H9 (cell line): ENCODE measurements at regions not wholly inside any gene's neighbourhood (a gene's known extent, or its start where the extent isn't known, plus 50 kb on each side); places are given as distances from the start of the nearest gene placed in this dataset.

ENCODE experiments used
- DNase-seq: peaks from one replicate; pipeline ENCODE4 v3.0.0-alpha.2; 2017
- H2AFZ ChIP-seq: one replicate; pipeline ENCODE4 v1.6.1; 2013; ENCODE audit warnings: mild to moderate bottlenecking, low read length, control low read depth, moderate library complexity
- H2AK5ac ChIP-seq: 2 replicates; pipeline ENCODE4 v1.6.1; 2013; ENCODE audit warnings: low read length, control low read depth, mixed read lengths; ENCODE audit not compliant: insufficient read length
- H2BK120ac ChIP-seq: one replicate; pipeline ENCODE4 v1.6.1; 2013; ENCODE audit warnings: low read depth, mild to moderate bottlenecking, low read length, control low read depth, inconsistent platforms; ENCODE audit not compliant: poor library complexity, severe bottlenecking
- H2BK12ac ChIP-seq: 2 replicates; pipeline ENCODE4 v1.6.1; 2013; ENCODE audit warnings: low read length, control low read depth, mixed read lengths, low read depth; ENCODE audit not compliant: insufficient read length
- H2BK15ac ChIP-seq: 2 replicates; pipeline ENCODE4 v1.6.1; 2013; ENCODE audit warnings: low read depth, low read length, control low read depth
- H2BK20ac ChIP-seq: one replicate; pipeline ENCODE4 v1.6.1; 2013; ENCODE audit warnings: low read depth, mild to moderate bottlenecking, low read length, control low read depth, inconsistent platforms; ENCODE audit not compliant: poor library complexity, severe bottlenecking
- H2BK5ac ChIP-seq: 2 replicates; pipeline ENCODE4 v1.6.1; 2013; ENCODE audit warnings: low read length, control low read depth, mixed read lengths; ENCODE audit not compliant: insufficient read length
- H3K14ac ChIP-seq: 2 replicates; pipeline ENCODE4 v1.6.1; 2013; ENCODE audit warnings: low read length, control low read depth; ENCODE audit not compliant: insufficient read depth
- H3K18ac ChIP-seq: 2 replicates; pipeline ENCODE4 v1.6.1; 2013; ENCODE audit warnings: low read depth, mild to moderate bottlenecking, mixed read lengths, low read length, control low read depth; ENCODE audit not compliant: insufficient read length
- H3K23ac ChIP-seq: 2 replicates; pipeline ENCODE4 v1.6.1; 2013; ENCODE audit warnings: low read length, control low read depth, mixed read lengths, low read depth; ENCODE audit not compliant: insufficient read length
- H3K23me2 ChIP-seq: 2 replicates; pipeline ENCODE4 v1.6.1; 2013; ENCODE audit warnings: low read depth, mild to moderate bottlenecking, mixed read lengths, low read length, control low read depth; ENCODE audit not compliant: insufficient read length, poor library complexity, severe bottlenecking
- H3K27ac ChIP-seq: 2 replicates; pipeline ENCODE4 v1.5.1; 2013; ENCODE audit warnings: low read length, control low read depth, mixed read lengths, low read depth; ENCODE audit not compliant: insufficient read length
- H3K27me3 ChIP-seq: 2 replicates; pipeline ENCODE4 v1.6.1; 2013; ENCODE audit warnings: low read length, control low read depth, inconsistent platforms; ENCODE audit not compliant: insufficient read depth
- H3K4ac ChIP-seq: 2 replicates; pipeline ENCODE4 v1.6.1; 2013; ENCODE audit warnings: low read depth, mild to moderate bottlenecking, control low read depth, inconsistent platforms, low read length, moderate library complexity
- H3K4me1 ChIP-seq: 2 replicates; pipeline ENCODE4 v1.6.1; 2013; ENCODE audit warnings: low read length, control low read depth, inconsistent platforms; ENCODE audit not compliant: insufficient read depth
- H3K4me2 ChIP-seq: 2 replicates; pipeline ENCODE4 v1.6.1; 2013; ENCODE audit warnings: low read length, control low read depth, mixed read lengths; ENCODE audit not compliant: insufficient read length, insufficient read depth
- H3K56ac ChIP-seq: 2 replicates; pipeline ENCODE4 v1.6.1; 2013; ENCODE audit warnings: low read depth, mild to moderate bottlenecking, mixed read lengths, low read length, control low read depth; ENCODE audit not compliant: insufficient read length
- H3K79me1 ChIP-seq: 2 replicates; pipeline ENCODE4 v1.6.1; 2013; ENCODE audit warnings: low read depth, mild to moderate bottlenecking, moderate library complexity, low read length, control low read depth, inconsistent platforms; ENCODE audit not compliant: insufficient read depth, poor library complexity, severe bottlenecking
- H3K79me2 ChIP-seq: 2 replicates; pipeline ENCODE4 v1.6.1; 2013; ENCODE audit warnings: low read length, control low read depth, inconsistent platforms; ENCODE audit not compliant: insufficient read depth
- H3K9ac ChIP-seq: 2 replicates; pipeline ENCODE4 v1.6.1; 2013; ENCODE audit warnings: low read length, control low read depth, mixed read lengths; ENCODE audit not compliant: insufficient read length; ENCODE audit errors: extremely low read depth
- H3K9me3 ChIP-seq: one replicate; pipeline ENCODE4 v1.6.1; 2013; ENCODE audit warnings: low read depth, low read length, inconsistent platforms; ENCODE audit not compliant: control insufficient read depth
- H3T11ph ChIP-seq: one replicate; pipeline ENCODE4 v1.6.1; 2013; ENCODE audit warnings: mild to moderate bottlenecking, low read length, control low read depth, inconsistent platforms
- H4K20me1 ChIP-seq: one replicate; pipeline ENCODE4 v1.6.1; 2013; ENCODE audit not compliant: control insufficient read depth, insufficient read length, insufficient read depth
- H4K5ac ChIP-seq: 2 replicates; pipeline ENCODE4 v1.6.1; 2013; ENCODE audit warnings: low read depth, mild to moderate bottlenecking, mixed read lengths, low read length, control low read depth; ENCODE audit not compliant: insufficient read length
- H4K8ac ChIP-seq: replicated peaks from 2 replicates; pipeline ENCODE4 v1.6.1; 2013; ENCODE audit warnings: low read length, control low read depth, mixed read lengths, low read depth; ENCODE audit not compliant: insufficient read length
- H4K91ac ChIP-seq: 2 replicates; pipeline ENCODE4 v1.6.1; 2013; ENCODE audit warnings: low read depth, mild to moderate bottlenecking, moderate library complexity, mixed read lengths, low read length, control low read depth; ENCODE audit not compliant: insufficient read length
- H3K27ac Mint-ChIP-seq, 3 experiments: 2 replicates in 2 of 3; 3 replicates in 1 of 3; pipeline ENCODE4 v1.8.0; 2020 to 2021; ENCODE audit warnings: mixed read lengths in 3 of 3, mild to moderate bottlenecking in 1 of 3, moderate library complexity in 1 of 3
- H3K27me3 Mint-ChIP-seq: 2 replicates; pipeline ENCODE4 v1.8.0; 2021; ENCODE audit warnings: low read depth, mild to moderate bottlenecking, moderate library complexity, mixed read lengths
- H3K36me3 Mint-ChIP-seq, 3 experiments: 2 replicates in 2 of 3; 3 replicates in 1 of 3; pipeline ENCODE4 v1.8.0; 2020 to 2021; ENCODE audit warnings: low read depth in 3 of 3, mixed read lengths in 3 of 3; ENCODE audit not compliant: insufficient read depth in 1 of 3
- H3K4me1 Mint-ChIP-seq, 2 experiments: 2 replicates each; pipeline ENCODE4 v1.8.0; 2020; ENCODE audit warnings: mixed read lengths in 2 of 2
- H3K4me3 Mint-ChIP-seq, 2 experiments: 2 replicates in 1 of 2; 3 replicates in 1 of 2; pipeline ENCODE4 v1.8.0; 2020 to 2021; ENCODE audit warnings: mild to moderate bottlenecking in 2 of 2, mixed read lengths in 2 of 2, moderate library complexity in 1 of 2
- H3K9me3 Mint-ChIP-seq, 2 experiments: 2 replicates in 1 of 2; 3 replicates in 1 of 2; pipeline ENCODE4 v1.8.0; 2020; ENCODE audit warnings: mild to moderate bottlenecking in 2 of 2, mixed read lengths in 2 of 2, moderate library complexity in 1 of 2
- WGBS: extraction: QIAGEN DNeasy Blood & Tissue Kit; methylation state at CpG from one replicate; pipeline ENCODE4 v1.1.7; 2013; ENCODE audit warnings: missing lambda C conversion rate, low lambda C conversion rate, mixed read lengths; ENCODE audit not compliant: insufficient read length; ENCODE audit errors: extremely low coverage; 5-methylcytosine and 5-hydroxymethylcytosine counted together
- TF ChIP-seq, protein P1 (sequence below): fragments of 200-600 bp; sonication (generic); conservative IDR thresholded peaks from 3 replicates; pipeline ENCODE4 v1.8.0; 2021; ENCODE audit warnings: antibody characterized with exemption, mild to moderate bottlenecking

DNA sequence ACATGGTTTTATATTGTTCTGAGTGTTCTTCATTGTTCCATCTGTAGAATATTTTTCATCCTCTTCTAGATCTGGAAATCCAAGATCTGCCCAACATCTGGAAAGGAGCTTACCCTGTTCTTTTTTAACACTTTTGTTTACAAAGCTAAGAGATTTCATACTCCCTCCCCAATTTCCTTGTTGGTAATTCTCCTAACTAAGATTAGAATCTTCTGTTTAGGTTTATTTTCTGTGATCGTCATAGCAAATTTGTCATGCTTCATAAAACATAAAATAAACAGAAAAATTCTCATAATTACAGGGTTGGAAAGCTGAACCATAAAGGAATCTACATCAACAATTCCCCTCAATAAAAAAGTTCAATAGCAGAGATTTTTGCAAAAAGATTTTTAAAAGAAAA is 580.3 kb upstream of the CA10 start:
- Mint-ChIP-seq H3K4me3 (no peak overlapping the region), H3K4me1 (no peaks in the 10 kb centered on the region), H3K36me3 (no peaks in the 10 kb centered on the region), H3K27ac (no peak overlapping the region), H3K27me3 (no peaks in the 10 kb centered on the region), H3K9me3 (no peaks in the 10 kb centered on the region)
- no peaks in the 10 kb centered on the region for H3K27me3 ChIP-seq
- TF ChIP-seq, protein P1, sequence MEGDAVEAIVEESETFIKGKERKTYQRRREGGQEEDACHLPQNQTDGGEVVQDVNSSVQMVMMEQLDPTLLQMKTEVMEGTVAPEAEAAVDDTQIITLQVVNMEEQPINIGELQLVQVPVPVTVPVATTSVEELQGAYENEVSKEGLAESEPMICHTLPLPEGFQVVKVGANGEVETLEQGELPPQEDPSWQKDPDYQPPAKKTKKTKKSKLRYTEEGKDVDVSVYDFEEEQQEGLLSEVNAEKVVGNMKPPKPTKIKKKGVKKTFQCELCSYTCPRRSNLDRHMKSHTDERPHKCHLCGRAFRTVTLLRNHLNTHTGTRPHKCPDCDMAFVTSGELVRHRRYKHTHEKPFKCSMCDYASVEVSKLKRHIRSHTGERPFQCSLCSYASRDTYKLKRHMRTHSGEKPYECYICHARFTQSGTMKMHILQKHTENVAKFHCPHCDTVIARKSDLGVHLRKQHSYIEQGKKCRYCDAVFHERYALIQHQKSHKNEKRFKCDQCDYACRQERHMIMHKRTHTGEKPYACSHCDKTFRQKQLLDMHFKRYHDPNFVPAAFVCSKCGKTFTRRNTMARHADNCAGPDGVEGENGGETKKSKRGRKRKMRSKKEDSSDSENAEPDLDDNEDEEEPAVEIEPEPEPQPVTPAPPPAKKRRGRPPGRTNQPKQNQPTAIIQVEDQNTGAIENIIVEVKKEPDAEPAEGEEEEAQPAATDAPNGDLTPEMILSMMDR = no peak
- no peak overlapping the region for H2BK12ac ChIP-seq
- no peaks in the 10 kb centered on the region for H3K23me2 ChIP-seq
- no peaks in the 10 kb centered on the region for H3K79me1 ChIP-seq
- H4K8ac ChIP-seq = no peak overlapping the region
- no peak overlapping the region for H2BK5ac ChIP-seq
- H3K14ac ChIP-seq = no peak overlapping the region
- DNase-seq = no peak
- no peak overlapping the region for H3K4me2 ChIP-seq
- H3K18ac ChIP-seq = no peak overlapping the region
- no peak overlapping the region for H2BK20ac ChIP-seq
- H4K5ac ChIP-seq = no peak overlapping the region
- no peak overlapping the region for H3T11ph ChIP-seq
- H4K91ac ChIP-seq = no peak overlapping the region
- H2AFZ ChIP-seq = no peak overlapping the region
- H2BK15ac ChIP-seq = no peak overlapping the region
- no peaks in the 10 kb centered on the region for H3K9me3 ChIP-seq
- H3K4ac ChIP-seq = no peak overlapping the region
- H4K20me1 ChIP-seq = no peaks in the 10 kb centered on the region
- no peak overlapping the region for H2BK120ac ChIP-seq
- H3K79me2 ChIP-seq = no peaks in the 10 kb centered on the region
- no peak overlapping the region for H3K9ac ChIP-seq
- H3K27ac ChIP-seq = no peak overlapping the region
- WGBS = no CpG with 5 or more reads among the region's 1 CpG
- no peak overlapping the region for H3K56ac ChIP-seq
- no peak overlapping the region for H3K23ac ChIP-seq
- H3K4me1 ChIP-seq = no peaks in the 10 kb centered on the region
- H2AK5ac ChIP-seq = no peak overlapping the region
